Adrenal gland (tissue), 5 donors: ENCODE measurements at regions not wholly inside any gene's neighbourhood (a gene's known extent, or its start where the extent isn't known, plus 50 kb on each side); places are given as distances from the start of the nearest gene placed in this dataset.

Experiments
- CTCF ChIP-seq, 6 experiments: fragments of 450-650 bp in 4 of 6; fragments of 200-600 bp in 2 of 6; sonication (generic) in 1 of 6; IDR thresholded peaks; 1 replicate in 5 of 6; 2 replicates in 1 of 6; pipeline versions ENCODE4 v1.5.1 to v1.8.0; 2016 to 2021; ENCODE audit warnings: antibody characterized with exemption in 6 of 6, mild to moderate bottlenecking in 2 of 6, moderate library complexity in 1 of 6
- POLR2A ChIP-seq, 2 donors: fragments of 450-650 bp; IDR thresholded peaks; one replicate each; pipeline ENCODE4 v1.6.1; 2017; ENCODE audit warnings: antibody characterized with exemption in 2 of 2, mild to moderate bottlenecking in 2 of 2, moderate library complexity in 1 of 2
- donor health status: DM: no; HTN: no; CAD: no.

- TF ChIP-seq CTCF (IDR thresholded peaks at IDR 0.05) (no peak), POLR2A (IDR thresholded peaks at IDR 0.05) (no peak)
These were observed 89.7 kb upstream of the MPHOSPH6 start for GRCh38 chr16:82259731-82260130.
